Right lobe of liver (tissue), 4 donors: ENCODE measurements at regions not wholly inside any gene's neighbourhood (a gene's known extent, or its start where the extent isn't known, plus 50 kb on each side); places are given as distances from the start of the nearest gene placed in this dataset.

Experiments
- CTCF ChIP-seq, 4 donors: fragments of 200-600 bp in 3 of 4; fragments of 450-650 bp in 1 of 4; IDR thresholded peaks; one replicate each; pipeline versions ENCODE4 v1.5.1 to v1.8.0; 2016 to 2022; ENCODE audit warnings: antibody characterized with exemption in 4 of 4, mild to moderate bottlenecking in 2 of 4
- POLR2A ChIP-seq: fragments of 450-650 bp; IDR thresholded peaks from one replicate; pipeline ENCODE4 v1.6.1; 2017; ENCODE audit warnings: antibody characterized with exemption, mild to moderate bottlenecking
- donor health status: DM: no; HTN: no; CAD: no.
- donor health status: DM: no; HTN: no; CAD: no.
- donor health status: DM: no; HTN: yes; CAD: no.

GRCh38 chr1:222234351-222234750 lies 313.6 kb downstream of the HHIPL2 start:
- TF ChIP-seq CTCF (IDR thresholded peaks at IDR 0.05) (no peak), POLR2A (no peak)
